Liver (tissue), 8 donors: ENCODE measurements at regions not wholly inside any gene's neighbourhood (a gene's known extent, or its start where the extent isn't known, plus 50 kb on each side); places are given as distances from the start of the nearest gene placed in this dataset.

Experiments
- DNase-seq: peaks from one replicate; pipeline ENCODE4 v3.0.0-alpha.2; 2017; ENCODE audit warnings: low spot score
- H3K27ac ChIP-seq, 2 donors: one replicate each; pipeline ENCODE4 v1.7.0; 2013; ENCODE audit warnings: inconsistent platforms in 2 of 2, low read length in 2 of 2, control low read depth in 1 of 2, low read depth in 1 of 2, mild to moderate bottlenecking in 1 of 2
- H3K27me3 ChIP-seq, 4 donors: one replicate each; pipeline versions ENCODE4 v1.6.1 to v1.7.0; 2013; ENCODE audit warnings: low read length in 3 of 4, inconsistent platforms in 1 of 4, mild to moderate bottlenecking in 1 of 4, moderate library complexity in 1 of 4; ENCODE audit not compliant: control insufficient read depth in 4 of 4, insufficient read depth in 4 of 4
- H3K36me3 ChIP-seq, 4 donors: one replicate each; pipeline versions ENCODE4 v1.6.1 to v1.7.0; 2013; ENCODE audit warnings: low read length in 3 of 4, mild to moderate bottlenecking in 3 of 4, low read depth in 1 of 4, moderate library complexity in 1 of 4; ENCODE audit not compliant: control insufficient read depth in 4 of 4, insufficient read depth in 3 of 4
- H3K4me1 ChIP-seq, 4 donors: one replicate each; pipeline versions ENCODE4 v1.6.1 to v1.7.0; 2013; ENCODE audit warnings: low read length in 3 of 4, mild to moderate bottlenecking in 3 of 4, moderate library complexity in 1 of 4; ENCODE audit not compliant: control insufficient read depth in 4 of 4, insufficient read depth in 4 of 4
- H3K4me3 ChIP-seq, 3 donors: one replicate each; pipeline versions ENCODE4 v1.6.1 to v1.7.0; 2013; ENCODE audit warnings: low read length in 3 of 3, control low read depth in 1 of 3, low read depth in 1 of 3, mild to moderate bottlenecking in 1 of 3
- H3K9ac ChIP-seq, 2 donors: one replicate each; pipeline ENCODE4 v1.7.0; 2013; ENCODE audit warnings: low read length in 2 of 2, mild to moderate bottlenecking in 2 of 2, moderate library complexity in 2 of 2, control low read depth in 1 of 2, low read depth in 1 of 2
- H3K9me3 ChIP-seq, 4 donors: one replicate each; pipeline versions ENCODE4 v1.6.1 to v1.7.0; 2013; ENCODE audit warnings: low read length in 3 of 4; ENCODE audit not compliant: control insufficient read depth in 4 of 4
- EGR1 ChIP-seq, 2 donors: IDR thresholded peaks; 2 replicates each; pipeline ENCODE4 v1.6.1; 2016 to 2018; ENCODE audit warnings: antibody characterized with exemption in 2 of 2, low read depth in 2 of 2
- FOXA1 ChIP-seq: IDR thresholded peaks from 2 replicates; pipeline ENCODE4 v1.6.1; 2016; ENCODE audit warnings: antibody characterized with exemption
- FOXA2 ChIP-seq: IDR thresholded peaks from 2 replicates; pipeline ENCODE4 v1.6.1; 2016; ENCODE audit warnings: antibody characterized with exemption
- GABPA ChIP-seq, 2 donors: IDR thresholded peaks in 1 of 2; conservative IDR thresholded peaks in 1 of 2; 2 replicates each; pipeline ENCODE4 v1.6.1; 2016; ENCODE audit warnings: antibody characterized with exemption in 2 of 2, mild to moderate bottlenecking in 1 of 2, moderate library complexity in 1 of 2
- HNF4A ChIP-seq, 2 donors: conservative IDR thresholded peaks; 2 replicates each; pipeline ENCODE4 v1.6.1; 2016; ENCODE audit warnings: antibody characterized with exemption in 2 of 2, mild to moderate bottlenecking in 2 of 2
- HNF4G ChIP-seq: IDR thresholded peaks from 2 replicates; pipeline ENCODE4 v1.6.1; 2016; ENCODE audit warnings: antibody characterized with exemption
- JUND ChIP-seq, 2 donors: IDR thresholded peaks; 2 replicates each; pipeline ENCODE4 v1.6.1; 2016; ENCODE audit warnings: antibody characterized with exemption in 2 of 2
- NR2F2 ChIP-seq: IDR thresholded peaks from 2 replicates; pipeline ENCODE4 v1.6.1; 2016; ENCODE audit warnings: antibody characterized with exemption
- RAD21 ChIP-seq, 2 donors: IDR thresholded peaks; 2 replicates each; pipeline ENCODE4 v1.6.1; 2016; ENCODE audit warnings: antibody characterized with exemption in 2 of 2, mild to moderate bottlenecking in 2 of 2
- RXRA ChIP-seq, 2 donors: IDR thresholded peaks; 2 replicates each; pipeline ENCODE4 v1.6.1; 2017 to 2018; ENCODE audit warnings: antibody characterized with exemption in 2 of 2, mild to moderate bottlenecking in 1 of 2
- SP1 ChIP-seq: IDR thresholded peaks from 2 replicates; pipeline ENCODE4 v1.6.1; 2018; ENCODE audit warnings: antibody characterized with exemption, mild to moderate bottlenecking
- TAF1 ChIP-seq: conservative IDR thresholded peaks from 2 replicates; pipeline ENCODE4 v1.6.1; 2016; ENCODE audit warnings: antibody characterized with exemption, mild to moderate bottlenecking
- YY1 ChIP-seq: IDR thresholded peaks from 2 replicates; pipeline ENCODE4 v1.6.1; 2016; ENCODE audit warnings: antibody characterized with exemption, mild to moderate bottlenecking
- WGBS: extraction: QIAGEN DNeasy Blood & Tissue Kit; methylation state at CpG from one replicate; pipeline ENCODE4 v1.1.7; 2013; 5-methylcytosine and 5-hydroxymethylcytosine counted together
- TF ChIP-seq, protein P1 (sequence below): IDR thresholded peaks from 2 replicates; pipeline ENCODE4 v1.6.1; 2016; ENCODE audit warnings: antibody characterized with exemption
- TF ChIP-seq, protein P2 (sequence below): fragments of 150-350 bp; IDR thresholded peaks from 2 replicates; pipeline ENCODE4 v1.5.1; 2017; ENCODE audit warnings: improper control_type of control experiment, low read depth, low read length; ENCODE audit not compliant: missing input control
- TF ChIP-seq, protein P3 (sequence below): IDR thresholded peaks from 2 replicates; pipeline ENCODE4 v1.6.1; 2016; ENCODE audit warnings: antibody characterized with exemption, mild to moderate bottlenecking
- TF ChIP-seq, protein P4 (sequence below): IDR thresholded peaks from 2 replicates; pipeline ENCODE4 v1.6.1; 2016; ENCODE audit warnings: antibody characterized with exemption
- TF ChIP-seq, protein P5 (sequence below): IDR thresholded peaks from 2 replicates; pipeline ENCODE4 v1.6.1; 2016; ENCODE audit warnings: antibody characterized with exemption
- donor health status: healthy.
- donor health status: healthy.
- donor health status: healthy.
- donor health status: healthy.
- donor health status: healthy.

DNA sequence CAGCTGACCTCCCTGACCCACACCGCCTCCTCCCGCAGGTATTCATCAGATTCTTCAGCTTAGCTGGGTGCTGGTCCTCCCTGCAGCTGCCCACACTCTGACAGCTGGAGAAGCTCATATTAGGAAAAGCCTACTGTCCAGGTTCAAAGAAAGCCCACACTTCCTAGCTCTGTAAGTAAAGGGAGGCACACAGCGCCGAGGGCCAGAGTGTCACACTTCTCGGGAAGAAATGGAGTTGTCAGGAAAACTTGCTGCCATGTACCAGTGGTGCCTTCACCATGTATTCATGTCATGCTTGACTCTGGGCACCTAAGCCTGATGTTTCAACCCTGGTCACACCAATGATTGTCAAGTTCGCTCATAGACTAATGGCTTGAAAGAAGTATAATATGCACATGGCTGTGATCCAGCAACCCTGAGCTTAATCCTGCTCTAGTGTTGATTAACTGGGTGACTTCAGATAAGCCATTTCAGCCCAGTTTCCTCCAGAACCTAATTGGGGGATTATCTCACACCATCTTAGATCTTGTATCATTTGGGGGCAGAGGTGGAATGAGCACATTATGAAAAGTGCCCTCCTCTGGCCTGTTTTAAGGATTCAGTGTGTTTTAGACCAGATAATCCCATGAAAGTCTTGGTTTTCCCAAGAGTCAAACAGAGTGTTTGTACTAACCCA is 180.3 kb upstream of the PARD3B start:
- H3K9ac ChIP-seq, result no peak overlapping the region
- DNase-seq, result no peak
- H3K27ac ChIP-seq, result no peak overlapping the region
- no peaks in the 10 kb centered on the region for H3K36me3 ChIP-seq
- H3K9me3 ChIP-seq, result no peaks in the 10 kb centered on the region
- no peaks in the 10 kb centered on the region for H3K27me3 ChIP-seq
- H3K4me1 ChIP-seq, result no peaks in the 10 kb centered on the region
- 98% methylated on average over 6 of the region's 6 CpGs for WGBS
- TF ChIP-seq FOXA2 (no peak), TAF1 (no peak), NR2F2 (no peak), HNF4G (no peak), GABPA (IDR thresholded peaks at IDR 0.05 in 1 of 2, conservative IDR thresholded peaks at IDR 0.05 in 1 of 2) (no peak), RAD21 (IDR thresholded peaks at IDR 0.05) (no peak), EGR1 (IDR thresholded peaks at IDR 0.05; ENCODE audit: low read depth in 2 of 2) (no peak), RXRA (IDR thresholded peaks at IDR 0.05) (no peak), SP1 (no peak), FOXA1 (no peak), YY1 (no peak), HNF4A (conservative IDR thresholded peaks at IDR 0.05) (no peak), JUND (IDR thresholded peaks at IDR 0.05) (no peak)
- TF ChIP-seq, protein P1, sequence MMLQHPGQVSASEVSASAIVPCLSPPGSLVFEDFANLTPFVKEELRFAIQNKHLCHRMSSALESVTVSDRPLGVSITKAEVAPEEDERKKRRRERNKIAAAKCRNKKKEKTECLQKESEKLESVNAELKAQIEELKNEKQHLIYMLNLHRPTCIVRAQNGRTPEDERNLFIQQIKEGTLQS, result no peak
- TF ChIP-seq, protein P2, sequence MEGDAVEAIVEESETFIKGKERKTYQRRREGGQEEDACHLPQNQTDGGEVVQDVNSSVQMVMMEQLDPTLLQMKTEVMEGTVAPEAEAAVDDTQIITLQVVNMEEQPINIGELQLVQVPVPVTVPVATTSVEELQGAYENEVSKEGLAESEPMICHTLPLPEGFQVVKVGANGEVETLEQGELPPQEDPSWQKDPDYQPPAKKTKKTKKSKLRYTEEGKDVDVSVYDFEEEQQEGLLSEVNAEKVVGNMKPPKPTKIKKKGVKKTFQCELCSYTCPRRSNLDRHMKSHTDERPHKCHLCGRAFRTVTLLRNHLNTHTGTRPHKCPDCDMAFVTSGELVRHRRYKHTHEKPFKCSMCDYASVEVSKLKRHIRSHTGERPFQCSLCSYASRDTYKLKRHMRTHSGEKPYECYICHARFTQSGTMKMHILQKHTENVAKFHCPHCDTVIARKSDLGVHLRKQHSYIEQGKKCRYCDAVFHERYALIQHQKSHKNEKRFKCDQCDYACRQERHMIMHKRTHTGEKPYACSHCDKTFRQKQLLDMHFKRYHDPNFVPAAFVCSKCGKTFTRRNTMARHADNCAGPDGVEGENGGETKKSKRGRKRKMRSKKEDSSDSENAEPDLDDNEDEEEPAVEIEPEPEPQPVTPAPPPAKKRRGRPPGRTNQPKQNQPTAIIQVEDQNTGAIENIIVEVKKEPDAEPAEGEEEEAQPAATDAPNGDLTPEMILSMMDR, result no peak
- TF ChIP-seq, protein P3, sequence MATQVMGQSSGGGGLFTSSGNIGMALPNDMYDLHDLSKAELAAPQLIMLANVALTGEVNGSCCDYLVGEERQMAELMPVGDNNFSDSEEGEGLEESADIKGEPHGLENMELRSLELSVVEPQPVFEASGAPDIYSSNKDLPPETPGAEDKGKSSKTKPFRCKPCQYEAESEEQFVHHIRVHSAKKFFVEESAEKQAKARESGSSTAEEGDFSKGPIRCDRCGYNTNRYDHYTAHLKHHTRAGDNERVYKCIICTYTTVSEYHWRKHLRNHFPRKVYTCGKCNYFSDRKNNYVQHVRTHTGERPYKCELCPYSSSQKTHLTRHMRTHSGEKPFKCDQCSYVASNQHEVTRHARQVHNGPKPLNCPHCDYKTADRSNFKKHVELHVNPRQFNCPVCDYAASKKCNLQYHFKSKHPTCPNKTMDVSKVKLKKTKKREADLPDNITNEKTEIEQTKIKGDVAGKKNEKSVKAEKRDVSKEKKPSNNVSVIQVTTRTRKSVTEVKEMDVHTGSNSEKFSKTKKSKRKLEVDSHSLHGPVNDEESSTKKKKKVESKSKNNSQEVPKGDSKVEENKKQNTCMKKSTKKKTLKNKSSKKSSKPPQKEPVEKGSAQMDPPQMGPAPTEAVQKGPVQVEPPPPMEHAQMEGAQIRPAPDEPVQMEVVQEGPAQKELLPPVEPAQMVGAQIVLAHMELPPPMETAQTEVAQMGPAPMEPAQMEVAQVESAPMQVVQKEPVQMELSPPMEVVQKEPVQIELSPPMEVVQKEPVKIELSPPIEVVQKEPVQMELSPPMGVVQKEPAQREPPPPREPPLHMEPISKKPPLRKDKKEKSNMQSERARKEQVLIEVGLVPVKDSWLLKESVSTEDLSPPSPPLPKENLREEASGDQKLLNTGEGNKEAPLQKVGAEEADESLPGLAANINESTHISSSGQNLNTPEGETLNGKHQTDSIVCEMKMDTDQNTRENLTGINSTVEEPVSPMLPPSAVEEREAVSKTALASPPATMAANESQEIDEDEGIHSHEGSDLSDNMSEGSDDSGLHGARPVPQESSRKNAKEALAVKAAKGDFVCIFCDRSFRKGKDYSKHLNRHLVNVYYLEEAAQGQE, result no peak
- TF ChIP-seq, protein P4, sequence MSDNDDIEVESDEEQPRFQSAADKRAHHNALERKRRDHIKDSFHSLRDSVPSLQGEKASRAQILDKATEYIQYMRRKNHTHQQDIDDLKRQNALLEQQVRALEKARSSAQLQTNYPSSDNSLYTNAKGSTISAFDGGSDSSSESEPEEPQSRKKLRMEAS, result no peak
- TF ChIP-seq, protein P5, sequence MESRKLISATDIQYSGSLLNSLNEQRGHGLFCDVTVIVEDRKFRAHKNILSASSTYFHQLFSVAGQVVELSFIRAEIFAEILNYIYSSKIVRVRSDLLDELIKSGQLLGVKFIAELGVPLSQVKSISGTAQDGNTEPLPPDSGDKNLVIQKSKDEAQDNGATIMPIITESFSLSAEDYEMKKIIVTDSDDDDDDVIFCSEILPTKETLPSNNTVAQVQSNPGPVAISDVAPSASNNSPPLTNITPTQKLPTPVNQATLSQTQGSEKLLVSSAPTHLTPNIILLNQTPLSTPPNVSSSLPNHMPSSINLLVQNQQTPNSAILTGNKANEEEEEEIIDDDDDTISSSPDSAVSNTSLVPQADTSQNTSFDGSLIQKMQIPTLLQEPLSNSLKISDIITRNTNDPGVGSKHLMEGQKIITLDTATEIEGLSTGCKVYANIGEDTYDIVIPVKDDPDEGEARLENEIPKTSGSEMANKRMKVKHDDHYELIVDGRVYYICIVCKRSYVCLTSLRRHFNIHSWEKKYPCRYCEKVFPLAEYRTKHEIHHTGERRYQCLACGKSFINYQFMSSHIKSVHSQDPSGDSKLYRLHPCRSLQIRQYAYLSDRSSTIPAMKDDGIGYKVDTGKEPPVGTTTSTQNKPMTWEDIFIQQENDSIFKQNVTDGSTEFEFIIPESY, result no peak
- no peak overlapping the region for H3K4me3 ChIP-seq
